H9 (cell line): ENCODE measurements at regions not wholly inside any gene's neighbourhood (a gene's known extent, or its start where the extent isn't known, plus 50 kb on each side); places are given as distances from the start of the nearest gene placed in this dataset.

Source experiments
- DNase-seq: peaks from one replicate; pipeline ENCODE4 v3.0.0-alpha.2; 2017
- H2AFZ ChIP-seq: one replicate; pipeline ENCODE4 v1.6.1; 2013; ENCODE audit warnings: mild to moderate bottlenecking, low read length, control low read depth, moderate library complexity
- H2AK5ac ChIP-seq: 2 replicates; pipeline ENCODE4 v1.6.1; 2013; ENCODE audit warnings: low read length, control low read depth, mixed read lengths; ENCODE audit not compliant: insufficient read length
- H2BK120ac ChIP-seq: one replicate; pipeline ENCODE4 v1.6.1; 2013; ENCODE audit warnings: low read depth, mild to moderate bottlenecking, low read length, control low read depth, inconsistent platforms; ENCODE audit not compliant: poor library complexity, severe bottlenecking
- H2BK12ac ChIP-seq: 2 replicates; pipeline ENCODE4 v1.6.1; 2013; ENCODE audit warnings: low read length, control low read depth, mixed read lengths, low read depth; ENCODE audit not compliant: insufficient read length
- H2BK15ac ChIP-seq: 2 replicates; pipeline ENCODE4 v1.6.1; 2013; ENCODE audit warnings: low read depth, low read length, control low read depth
- H2BK20ac ChIP-seq: one replicate; pipeline ENCODE4 v1.6.1; 2013; ENCODE audit warnings: low read depth, mild to moderate bottlenecking, low read length, control low read depth, inconsistent platforms; ENCODE audit not compliant: poor library complexity, severe bottlenecking
- H2BK5ac ChIP-seq: 2 replicates; pipeline ENCODE4 v1.6.1; 2013; ENCODE audit warnings: low read length, control low read depth, mixed read lengths; ENCODE audit not compliant: insufficient read length
- H3K14ac ChIP-seq: 2 replicates; pipeline ENCODE4 v1.6.1; 2013; ENCODE audit warnings: low read length, control low read depth; ENCODE audit not compliant: insufficient read depth
- H3K18ac ChIP-seq: 2 replicates; pipeline ENCODE4 v1.6.1; 2013; ENCODE audit warnings: low read depth, mild to moderate bottlenecking, mixed read lengths, low read length, control low read depth; ENCODE audit not compliant: insufficient read length
- H3K23ac ChIP-seq: 2 replicates; pipeline ENCODE4 v1.6.1; 2013; ENCODE audit warnings: low read length, control low read depth, mixed read lengths, low read depth; ENCODE audit not compliant: insufficient read length
- H3K23me2 ChIP-seq: 2 replicates; pipeline ENCODE4 v1.6.1; 2013; ENCODE audit warnings: low read depth, mild to moderate bottlenecking, mixed read lengths, low read length, control low read depth; ENCODE audit not compliant: insufficient read length, poor library complexity, severe bottlenecking
- H3K27ac ChIP-seq: 2 replicates; pipeline ENCODE4 v1.5.1; 2013; ENCODE audit warnings: low read length, control low read depth, mixed read lengths, low read depth; ENCODE audit not compliant: insufficient read length
- H3K27me3 ChIP-seq: 2 replicates; pipeline ENCODE4 v1.6.1; 2013; ENCODE audit warnings: low read length, control low read depth, inconsistent platforms; ENCODE audit not compliant: insufficient read depth
- H3K4ac ChIP-seq: 2 replicates; pipeline ENCODE4 v1.6.1; 2013; ENCODE audit warnings: low read depth, mild to moderate bottlenecking, control low read depth, inconsistent platforms, low read length, moderate library complexity
- H3K4me1 ChIP-seq: 2 replicates; pipeline ENCODE4 v1.6.1; 2013; ENCODE audit warnings: low read length, control low read depth, inconsistent platforms; ENCODE audit not compliant: insufficient read depth
- H3K4me2 ChIP-seq: 2 replicates; pipeline ENCODE4 v1.6.1; 2013; ENCODE audit warnings: low read length, control low read depth, mixed read lengths; ENCODE audit not compliant: insufficient read length, insufficient read depth
- H3K56ac ChIP-seq: 2 replicates; pipeline ENCODE4 v1.6.1; 2013; ENCODE audit warnings: low read depth, mild to moderate bottlenecking, mixed read lengths, low read length, control low read depth; ENCODE audit not compliant: insufficient read length
- H3K79me1 ChIP-seq: 2 replicates; pipeline ENCODE4 v1.6.1; 2013; ENCODE audit warnings: low read depth, mild to moderate bottlenecking, moderate library complexity, low read length, control low read depth, inconsistent platforms; ENCODE audit not compliant: insufficient read depth, poor library complexity, severe bottlenecking
- H3K79me2 ChIP-seq: 2 replicates; pipeline ENCODE4 v1.6.1; 2013; ENCODE audit warnings: low read length, control low read depth, inconsistent platforms; ENCODE audit not compliant: insufficient read depth
- H3K9ac ChIP-seq: 2 replicates; pipeline ENCODE4 v1.6.1; 2013; ENCODE audit warnings: low read length, control low read depth, mixed read lengths; ENCODE audit not compliant: insufficient read length; ENCODE audit errors: extremely low read depth
- H3K9me3 ChIP-seq: one replicate; pipeline ENCODE4 v1.6.1; 2013; ENCODE audit warnings: low read depth, low read length, inconsistent platforms; ENCODE audit not compliant: control insufficient read depth
- H3T11ph ChIP-seq: one replicate; pipeline ENCODE4 v1.6.1; 2013; ENCODE audit warnings: mild to moderate bottlenecking, low read length, control low read depth, inconsistent platforms
- H4K20me1 ChIP-seq: one replicate; pipeline ENCODE4 v1.6.1; 2013; ENCODE audit not compliant: control insufficient read depth, insufficient read length, insufficient read depth
- H4K5ac ChIP-seq: 2 replicates; pipeline ENCODE4 v1.6.1; 2013; ENCODE audit warnings: low read depth, mild to moderate bottlenecking, mixed read lengths, low read length, control low read depth; ENCODE audit not compliant: insufficient read length
- H4K8ac ChIP-seq: replicated peaks from 2 replicates; pipeline ENCODE4 v1.6.1; 2013; ENCODE audit warnings: low read length, control low read depth, mixed read lengths, low read depth; ENCODE audit not compliant: insufficient read length
- H4K91ac ChIP-seq: 2 replicates; pipeline ENCODE4 v1.6.1; 2013; ENCODE audit warnings: low read depth, mild to moderate bottlenecking, moderate library complexity, mixed read lengths, low read length, control low read depth; ENCODE audit not compliant: insufficient read length
- H3K27ac Mint-ChIP-seq, 3 experiments: 2 replicates in 2 of 3; 3 replicates in 1 of 3; pipeline ENCODE4 v1.8.0; 2020 to 2021; ENCODE audit warnings: mixed read lengths in 3 of 3, mild to moderate bottlenecking in 1 of 3, moderate library complexity in 1 of 3
- H3K27me3 Mint-ChIP-seq: 2 replicates; pipeline ENCODE4 v1.8.0; 2021; ENCODE audit warnings: low read depth, mild to moderate bottlenecking, moderate library complexity, mixed read lengths
- H3K36me3 Mint-ChIP-seq, 3 experiments: 2 replicates in 2 of 3; 3 replicates in 1 of 3; pipeline ENCODE4 v1.8.0; 2020 to 2021; ENCODE audit warnings: low read depth in 3 of 3, mixed read lengths in 3 of 3; ENCODE audit not compliant: insufficient read depth in 1 of 3
- H3K4me1 Mint-ChIP-seq, 2 experiments: 2 replicates each; pipeline ENCODE4 v1.8.0; 2020; ENCODE audit warnings: mixed read lengths in 2 of 2
- H3K4me3 Mint-ChIP-seq, 2 experiments: 2 replicates in 1 of 2; 3 replicates in 1 of 2; pipeline ENCODE4 v1.8.0; 2020 to 2021; ENCODE audit warnings: mild to moderate bottlenecking in 2 of 2, mixed read lengths in 2 of 2, moderate library complexity in 1 of 2
- H3K9me3 Mint-ChIP-seq, 2 experiments: 2 replicates in 1 of 2; 3 replicates in 1 of 2; pipeline ENCODE4 v1.8.0; 2020; ENCODE audit warnings: mild to moderate bottlenecking in 2 of 2, mixed read lengths in 2 of 2, moderate library complexity in 1 of 2
- WGBS: extraction: QIAGEN DNeasy Blood & Tissue Kit; methylation state at CpG from one replicate; pipeline ENCODE4 v1.1.7; 2013; ENCODE audit warnings: missing lambda C conversion rate, low lambda C conversion rate, mixed read lengths; ENCODE audit not compliant: insufficient read length; ENCODE audit errors: extremely low coverage; 5-methylcytosine and 5-hydroxymethylcytosine counted together
- TF ChIP-seq, protein P1 (sequence below): fragments of 200-600 bp; sonication (generic); conservative IDR thresholded peaks from 3 replicates; pipeline ENCODE4 v1.8.0; 2021; ENCODE audit warnings: antibody characterized with exemption, mild to moderate bottlenecking

DNA sequence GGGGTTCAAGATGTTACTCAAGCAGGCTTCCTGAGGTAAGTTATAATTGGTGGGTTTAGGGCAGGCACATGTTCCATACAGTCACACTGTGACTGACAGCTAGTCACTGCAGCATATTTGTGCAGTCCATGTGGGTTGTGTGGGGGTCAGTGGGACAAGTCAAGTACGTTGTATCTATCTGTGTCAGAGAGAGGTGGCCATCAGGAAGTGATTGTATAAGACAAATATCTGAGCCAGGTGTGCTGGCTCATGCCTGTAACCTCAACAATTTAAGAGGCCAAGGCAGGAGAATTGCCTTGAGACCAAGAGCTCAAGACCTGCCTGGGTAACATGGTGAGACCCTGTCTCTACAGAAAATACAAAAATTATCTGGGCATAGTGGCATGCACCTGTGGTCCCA, 509.3 kb downstream of the CENPC start:
- H3K79me2 ChIP-seq, result no peaks in the 10 kb centered on the region
- peak overlapping the region in 2 of 3 experiments; percentile 47 to 71; a peak in 1 of 7 replicates for H3K27ac Mint-ChIP-seq
- no peak overlapping the region for H3K27ac ChIP-seq
- H3K9ac ChIP-seq, result no peak overlapping the region
- no peaks in the 10 kb centered on the region for H3K79me1 ChIP-seq
- no peaks in the 10 kb centered on the region for H3K36me3 Mint-ChIP-seq
- H3K4me2 ChIP-seq, result no peak overlapping the region
- no peak overlapping the region for H2BK120ac ChIP-seq
- H3K23me2 ChIP-seq, result no peaks in the 10 kb centered on the region
- H3K27me3 ChIP-seq, result no peaks in the 10 kb centered on the region
- H4K20me1 ChIP-seq, result no peaks in the 10 kb centered on the region
- no peak overlapping the region for H4K5ac ChIP-seq
- no peaks in the 10 kb centered on the region for H3K9me3 ChIP-seq
- H4K91ac ChIP-seq, result no peak overlapping the region
- H3K4me1 Mint-ChIP-seq, result no peaks in the 10 kb centered on the region
- no peak overlapping the region for H2AFZ ChIP-seq
- no peaks in the 10 kb centered on the region; a peak in 2 of 5 replicates for H3K9me3 Mint-ChIP-seq
- H3K18ac ChIP-seq, result no peak overlapping the region
- no peak overlapping the region for H3K23ac ChIP-seq
- no peak overlapping the region for H2BK5ac ChIP-seq
- no peak overlapping the region for H3K4ac ChIP-seq
- no peak for DNase-seq
- H2AK5ac ChIP-seq, result no peak overlapping the region
- no peak overlapping the region for H4K8ac ChIP-seq
- no peak overlapping the region for H3K4me3 Mint-ChIP-seq
- TF ChIP-seq, protein P1, sequence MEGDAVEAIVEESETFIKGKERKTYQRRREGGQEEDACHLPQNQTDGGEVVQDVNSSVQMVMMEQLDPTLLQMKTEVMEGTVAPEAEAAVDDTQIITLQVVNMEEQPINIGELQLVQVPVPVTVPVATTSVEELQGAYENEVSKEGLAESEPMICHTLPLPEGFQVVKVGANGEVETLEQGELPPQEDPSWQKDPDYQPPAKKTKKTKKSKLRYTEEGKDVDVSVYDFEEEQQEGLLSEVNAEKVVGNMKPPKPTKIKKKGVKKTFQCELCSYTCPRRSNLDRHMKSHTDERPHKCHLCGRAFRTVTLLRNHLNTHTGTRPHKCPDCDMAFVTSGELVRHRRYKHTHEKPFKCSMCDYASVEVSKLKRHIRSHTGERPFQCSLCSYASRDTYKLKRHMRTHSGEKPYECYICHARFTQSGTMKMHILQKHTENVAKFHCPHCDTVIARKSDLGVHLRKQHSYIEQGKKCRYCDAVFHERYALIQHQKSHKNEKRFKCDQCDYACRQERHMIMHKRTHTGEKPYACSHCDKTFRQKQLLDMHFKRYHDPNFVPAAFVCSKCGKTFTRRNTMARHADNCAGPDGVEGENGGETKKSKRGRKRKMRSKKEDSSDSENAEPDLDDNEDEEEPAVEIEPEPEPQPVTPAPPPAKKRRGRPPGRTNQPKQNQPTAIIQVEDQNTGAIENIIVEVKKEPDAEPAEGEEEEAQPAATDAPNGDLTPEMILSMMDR, result no peak
- no CpG with 5 or more reads among the region's 1 CpG for WGBS
- H3K56ac ChIP-seq, result no peak overlapping the region
- no peak overlapping the region for H2BK20ac ChIP-seq
- H3K14ac ChIP-seq, result no peak overlapping the region
- H3K4me1 ChIP-seq, result no peaks in the 10 kb centered on the region
- no peak overlapping the region for H3T11ph ChIP-seq
- no peak overlapping the region for H2BK15ac ChIP-seq
- no peak overlapping the region for H2BK12ac ChIP-seq
- no peaks in the 10 kb centered on the region for H3K27me3 Mint-ChIP-seq
